Lung (tissue), 11 donors: ENCODE measurements at regions not wholly inside any gene's neighbourhood (a gene's known extent, or its start where the extent isn't known, plus 50 kb on each side); places are given as distances from the start of the nearest gene placed in this dataset.
A peak's percentile ranks its signal among the peaks of the same experiment; 100 is the strongest.

Source experiments
- ATAC-seq: fragments of 200-7000 bp; cut with Tn5 transposase; one replicate; pipeline ENCODE4 v1.9.1; 2020; ENCODE audit warnings: moderate number of reproducible peaks; ENCODE audit not compliant: insufficient read depth, low FRiP score
- DNase-seq, 3 donors: peaks; one replicate each; pipeline ENCODE4 v3.0.0-alpha.2; 2013 to 2017
- H3K27ac ChIP-seq, 2 donors: one replicate each; pipeline ENCODE4 v1.5.1; 2013; ENCODE audit warnings: mild to moderate bottlenecking in 2 of 2, moderate library complexity in 2 of 2, control low read depth in 1 of 2, inconsistent platforms in 1 of 2, low read depth in 1 of 2, low read length in 1 of 2
- H3K27me3 ChIP-seq, 3 donors: one replicate each; pipeline ENCODE4 v1.5.1; 2013; ENCODE audit warnings: low read length in 2 of 3; ENCODE audit not compliant: control insufficient read depth in 3 of 3, insufficient read depth in 3 of 3
- H3K36me3 ChIP-seq, 4 donors: one replicate each; pipeline ENCODE4 v1.5.1; 2013; ENCODE audit warnings: low read length in 4 of 4, mild to moderate bottlenecking in 1 of 4, moderate library complexity in 1 of 4; ENCODE audit not compliant: control insufficient read depth in 4 of 4, insufficient read depth in 4 of 4
- H3K4me1 ChIP-seq, 5 donors: one replicate each; pipeline ENCODE4 v1.5.1; 2013; ENCODE audit warnings: low read length in 5 of 5, mild to moderate bottlenecking in 2 of 5, moderate library complexity in 1 of 5; ENCODE audit not compliant: control insufficient read depth in 5 of 5, insufficient read depth in 5 of 5
- H3K4me3 ChIP-seq: one replicate; pipeline ENCODE4 v1.5.1; 2013; ENCODE audit warnings: mild to moderate bottlenecking, control low read depth, moderate library complexity
- H3K9ac ChIP-seq, 2 donors: one replicate each; pipeline ENCODE4 v1.5.1; 2013; ENCODE audit warnings: low read length in 2 of 2, control low read depth in 1 of 2; ENCODE audit not compliant: insufficient read depth in 1 of 2
- H3K9me3 ChIP-seq, 4 donors: one replicate each; pipeline ENCODE4 v1.5.1; 2013; ENCODE audit warnings: low read length in 3 of 4, mild to moderate bottlenecking in 1 of 4, moderate library complexity in 1 of 4; ENCODE audit not compliant: control insufficient read depth in 4 of 4, insufficient read depth in 3 of 4
- WGBS, 2 donors: extraction: QIAGEN DNeasy Blood & Tissue Kit; methylation state at CpG; one replicate each; pipeline ENCODE4 v1.1.7; 2013; 5-methylcytosine and 5-hydroxymethylcytosine counted together
- TF ChIP-seq, protein P1 (sequence below): IDR thresholded peaks from 2 replicates; pipeline ENCODE4 v1.5.1; 2012; ENCODE audit warnings: mild to moderate bottlenecking; ENCODE audit errors: control extremely low read depth, extremely low read depth
- donor health status: control.
- donor health status: control.
- donor health status: Bipolar disorder and iron deficiency.
- donor health status: healthy.
- donor health status: DM: yes; HTN: yes; CAD: no.

DNA sequence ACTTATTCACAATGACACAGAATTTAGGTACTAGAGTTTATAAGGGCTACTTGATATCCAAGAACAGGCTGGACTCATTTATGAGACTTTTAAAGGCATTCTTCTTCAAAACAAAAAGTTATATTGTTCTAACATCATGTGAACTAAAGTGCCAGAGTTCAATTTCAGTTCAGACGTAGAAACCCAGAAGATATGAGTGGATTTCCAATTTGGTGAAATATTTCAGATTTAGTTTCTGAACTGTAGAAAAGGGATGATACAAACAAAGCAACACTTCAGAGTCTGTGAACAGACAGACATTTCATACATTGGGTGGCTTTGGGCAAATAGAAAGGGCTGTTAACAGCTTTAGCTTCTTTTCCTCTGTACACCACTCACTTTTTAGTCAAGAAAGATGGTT is 384.0 kb downstream of the NR2F1-AS1 start:
- TF ChIP-seq, protein P1, sequence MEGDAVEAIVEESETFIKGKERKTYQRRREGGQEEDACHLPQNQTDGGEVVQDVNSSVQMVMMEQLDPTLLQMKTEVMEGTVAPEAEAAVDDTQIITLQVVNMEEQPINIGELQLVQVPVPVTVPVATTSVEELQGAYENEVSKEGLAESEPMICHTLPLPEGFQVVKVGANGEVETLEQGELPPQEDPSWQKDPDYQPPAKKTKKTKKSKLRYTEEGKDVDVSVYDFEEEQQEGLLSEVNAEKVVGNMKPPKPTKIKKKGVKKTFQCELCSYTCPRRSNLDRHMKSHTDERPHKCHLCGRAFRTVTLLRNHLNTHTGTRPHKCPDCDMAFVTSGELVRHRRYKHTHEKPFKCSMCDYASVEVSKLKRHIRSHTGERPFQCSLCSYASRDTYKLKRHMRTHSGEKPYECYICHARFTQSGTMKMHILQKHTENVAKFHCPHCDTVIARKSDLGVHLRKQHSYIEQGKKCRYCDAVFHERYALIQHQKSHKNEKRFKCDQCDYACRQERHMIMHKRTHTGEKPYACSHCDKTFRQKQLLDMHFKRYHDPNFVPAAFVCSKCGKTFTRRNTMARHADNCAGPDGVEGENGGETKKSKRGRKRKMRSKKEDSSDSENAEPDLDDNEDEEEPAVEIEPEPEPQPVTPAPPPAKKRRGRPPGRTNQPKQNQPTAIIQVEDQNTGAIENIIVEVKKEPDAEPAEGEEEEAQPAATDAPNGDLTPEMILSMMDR: no peak
- no peaks in the 10 kb centered on the region for H3K27me3 ChIP-seq
- WGBS, 2 donors: 71 to 93% methylated on average over 1 of the region's 1 CpG
- H3K4me3 ChIP-seq: no peak overlapping the region
- H3K27ac ChIP-seq: no peak overlapping the region
- H3K9me3 ChIP-seq: no peaks in the 10 kb centered on the region
- ATAC-seq (no peak), DNase-seq (no peak)
- H3K36me3 ChIP-seq: no peaks in the 10 kb centered on the region
- H3K4me1 ChIP-seq: peaks cover 0 to 23% (median 0%) of the 10 kb centered on the region in 5 donors
- H3K9ac ChIP-seq: no peak overlapping the region

DNA sequence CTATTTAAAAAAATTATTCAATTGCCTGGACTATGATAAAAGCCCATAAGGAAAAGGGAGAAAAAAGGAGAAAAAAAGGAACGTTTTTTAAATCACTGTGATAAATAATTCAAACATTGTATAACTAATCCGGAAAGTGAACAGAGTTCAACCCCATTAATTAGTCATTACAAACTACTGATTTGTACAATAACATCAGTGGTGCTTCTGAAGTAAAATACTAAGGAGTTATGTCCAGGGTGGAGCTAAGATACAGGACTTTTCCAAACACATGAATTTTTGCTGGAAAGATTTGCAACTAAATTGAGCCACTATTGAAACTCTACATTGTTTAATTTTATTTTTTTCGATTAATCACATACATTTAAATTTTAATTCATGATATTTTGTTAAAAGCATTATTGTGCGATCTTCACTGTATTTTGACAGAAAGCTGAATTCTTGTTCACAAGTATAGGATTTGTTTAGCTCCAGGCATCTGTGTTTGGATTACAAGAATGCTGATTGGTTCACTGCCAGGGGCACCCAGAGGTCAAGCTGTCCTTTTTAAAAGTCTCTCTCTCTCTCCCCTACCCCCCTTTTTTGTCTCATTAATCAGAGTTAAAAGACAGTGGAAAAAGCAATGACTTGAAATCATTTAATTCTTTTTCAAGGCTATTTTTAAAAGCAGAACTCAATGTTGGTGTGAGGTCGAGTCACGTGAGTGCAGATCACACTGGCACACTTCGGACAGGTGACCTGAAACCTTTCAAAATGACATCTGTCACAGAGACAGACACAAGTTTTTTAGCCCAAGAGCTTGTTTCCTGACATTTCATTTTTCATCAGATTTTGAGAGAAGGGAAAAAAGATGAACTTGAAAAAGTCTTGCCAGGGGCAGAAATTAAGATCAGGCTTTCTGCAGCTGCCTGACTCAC is 387.3 kb downstream of the NR2F1-AS1 start:
- Histone ChIP-seq H3K9me3 (no peaks in the 10 kb centered on the region), H3K27me3 (no peaks in the 10 kb centered on the region), H3K9ac (peak overlapping the region in 1 of 2 donors; percentile 44), H3K27ac (no peak overlapping the region), H3K4me3 (no peak overlapping the region), H3K4me1 (peaks cover 0 to 24% (median 2%) of the 10 kb centered on the region in 5 donors), H3K36me3 (no peaks in the 10 kb centered on the region)
- TF ChIP-seq, protein P1: no peak
- DNase-seq (peak; percentile 79 to 88 (median 86)), ATAC-seq (no peak)
- WGBS, 2 donors: 50 to 64% methylated on average over 7 of the region's 7 CpGs

DNA sequence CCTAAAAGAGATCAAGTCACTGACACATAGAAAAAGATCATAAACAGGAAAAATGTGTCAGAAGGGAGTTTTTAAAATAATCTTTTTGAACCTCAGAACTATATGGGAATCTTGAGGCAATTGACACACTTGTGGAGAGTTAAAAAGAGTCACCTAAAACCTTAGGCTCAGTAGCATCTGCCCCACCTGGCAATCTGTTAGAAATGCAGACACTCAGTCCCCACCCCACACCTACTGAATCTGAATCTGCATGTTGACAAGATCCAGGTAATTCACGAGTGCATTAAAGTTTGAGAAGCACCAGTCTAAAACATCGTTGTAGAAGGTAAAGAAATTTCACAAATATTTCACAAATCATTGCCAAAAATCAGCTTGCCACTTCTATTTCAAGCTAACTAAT is 388.3 kb downstream of the NR2F1-AS1 start:
- ATAC-seq (no peak), DNase-seq (no peak)
- Histone ChIP-seq H3K4me1 (peaks cover 0 to 24% (median 2%) of the 10 kb centered on the region in 5 donors), H3K36me3 (no peaks in the 10 kb centered on the region), H3K9ac (no peak overlapping the region), H3K27me3 (no peaks in the 10 kb centered on the region), H3K4me3 (no peak overlapping the region), H3K9me3 (no peaks in the 10 kb centered on the region), H3K27ac (no peak overlapping the region)
- TF ChIP-seq, protein P1: no peak
- 61% methylated on average over 2 of the region's 2 CpGs for WGBS, 2 donors
